ENCODE measurements at regions not wholly inside any gene's neighbourhood (a gene's known extent, or its start where the extent isn't known, plus 50 kb on each side); places are given as distances from the start of the nearest gene placed in this dataset.
A peak's percentile ranks its signal among the peaks of the same experiment; 100 is the strongest.
"Not testable (repeated sequence)": the region's sequence is repeated elsewhere in the genome, so short reads cannot be mapped to it uniquely, and the experiment has no call there.

DNA sequence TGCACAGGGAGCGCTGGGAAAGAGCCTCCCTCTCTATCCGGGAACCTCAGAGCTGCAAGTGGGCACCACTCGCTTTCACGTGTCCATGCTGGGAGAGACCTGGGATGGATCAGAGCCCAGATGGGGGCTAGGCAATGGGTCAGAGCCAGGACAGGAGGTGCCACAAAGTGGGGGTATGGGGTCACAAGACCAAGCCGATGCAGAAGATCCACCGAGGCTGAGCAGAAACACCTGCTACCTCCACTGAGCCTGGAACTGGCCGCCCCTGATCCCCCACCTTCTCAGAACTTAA is 180.9 kb upstream of the SFSWAP start:
- DNase-seq: no peak

DNA sequence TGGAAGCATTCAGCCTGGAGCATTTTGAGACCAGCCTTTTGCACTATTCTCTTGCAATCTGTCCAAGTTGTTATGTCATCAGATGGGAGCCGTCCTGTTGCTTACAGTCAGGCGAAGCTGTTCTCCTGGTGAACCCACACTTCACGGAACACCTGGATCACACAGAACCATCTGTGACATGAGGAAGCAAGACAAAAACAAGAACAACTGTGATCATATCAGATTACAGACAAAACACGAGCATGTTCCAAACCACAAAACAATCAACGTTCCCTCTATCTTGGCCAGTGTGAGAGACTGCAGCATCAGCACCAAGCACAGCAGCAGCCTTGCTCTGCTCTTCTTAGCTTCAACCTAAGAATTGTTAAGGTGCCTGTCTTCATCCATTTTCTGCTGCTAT is 180.5 kb upstream of the SFSWAP start:
- peak; percentile 23 for DNase-seq

DNA sequence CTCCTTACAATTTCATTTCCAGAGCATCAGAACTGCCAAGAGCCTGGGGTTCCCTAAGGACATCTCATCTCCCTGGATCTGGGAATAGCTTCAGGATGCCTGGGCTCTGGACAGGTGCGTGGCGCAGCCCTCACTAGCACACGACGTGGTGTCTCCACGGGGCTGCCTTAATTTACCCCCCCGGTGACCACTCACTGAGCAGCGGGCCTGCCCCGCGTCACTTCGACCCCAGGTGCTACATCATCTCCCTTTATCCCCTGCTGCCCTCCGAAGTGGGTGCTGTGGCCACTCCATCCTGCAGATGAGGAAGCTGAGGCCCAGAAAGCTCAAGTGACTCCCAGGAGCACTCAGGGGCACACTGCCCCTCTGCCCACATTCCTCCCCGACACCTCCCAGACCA is 177.8 kb upstream of the SFSWAP start:
- DNase-seq: no peak

DNA sequence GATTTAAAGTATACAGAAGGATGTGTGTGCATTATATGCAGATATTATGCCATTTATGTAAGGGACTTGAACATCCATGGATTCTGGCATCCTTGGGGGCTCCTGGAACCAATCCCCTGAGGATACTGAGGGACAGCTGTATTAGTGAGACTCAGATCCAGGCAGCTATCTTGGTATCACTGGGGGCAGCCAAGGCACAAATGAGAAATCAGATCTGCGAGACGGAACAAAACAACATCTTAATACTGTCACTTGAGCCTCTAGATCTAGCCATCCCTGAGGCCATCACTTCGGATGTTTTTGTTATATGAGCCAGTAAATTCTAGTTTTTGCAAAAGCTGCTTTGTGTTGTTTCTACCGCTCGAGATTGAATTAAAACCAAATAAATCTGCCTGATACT is 175.1 kb upstream of the SFSWAP start:
- no peak for DNase-seq

DNA sequence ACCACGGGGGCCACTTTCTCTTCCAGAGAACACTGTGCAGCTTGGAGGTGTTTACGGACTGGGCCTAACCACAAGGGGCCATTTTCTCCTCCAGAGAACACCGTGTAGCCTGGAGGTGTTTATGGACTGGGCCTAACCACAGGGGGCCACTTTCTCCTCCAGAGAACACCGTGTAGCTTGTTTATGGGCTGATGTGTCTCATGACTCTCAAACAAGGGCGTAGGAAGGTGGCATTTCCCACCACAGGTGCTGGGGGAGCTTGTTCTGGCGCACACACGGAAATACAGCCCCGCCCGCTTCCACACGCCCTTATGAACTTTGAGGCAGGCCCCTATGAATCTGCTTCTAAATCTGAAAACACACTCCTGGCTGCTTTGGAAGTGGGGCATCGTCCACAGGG is 174.6 kb upstream of the SFSWAP start:
- peak; percentile 5 for DNase-seq

DNA sequence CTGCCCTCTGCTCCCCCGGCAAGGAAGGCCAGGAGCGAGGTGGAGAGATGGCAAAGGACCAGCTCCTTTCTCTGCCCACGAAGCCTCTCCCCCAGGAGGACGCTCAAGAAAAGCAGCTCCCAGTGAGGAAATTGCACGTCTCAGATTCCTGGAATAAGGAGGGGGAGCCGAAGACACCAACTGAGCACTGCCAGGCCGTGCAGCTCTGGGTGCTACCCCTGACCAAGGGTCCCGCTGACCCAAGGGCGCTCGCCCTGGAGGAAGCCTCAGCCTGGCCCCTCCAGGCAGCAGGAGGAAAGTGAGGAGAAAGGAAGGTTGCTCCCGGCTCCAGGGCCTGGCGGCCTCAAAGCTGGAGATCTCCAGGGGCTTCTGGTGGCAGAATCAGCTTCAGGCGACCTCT is 174.1 kb upstream of the SFSWAP start:
- DNase-seq: no peak

DNA sequence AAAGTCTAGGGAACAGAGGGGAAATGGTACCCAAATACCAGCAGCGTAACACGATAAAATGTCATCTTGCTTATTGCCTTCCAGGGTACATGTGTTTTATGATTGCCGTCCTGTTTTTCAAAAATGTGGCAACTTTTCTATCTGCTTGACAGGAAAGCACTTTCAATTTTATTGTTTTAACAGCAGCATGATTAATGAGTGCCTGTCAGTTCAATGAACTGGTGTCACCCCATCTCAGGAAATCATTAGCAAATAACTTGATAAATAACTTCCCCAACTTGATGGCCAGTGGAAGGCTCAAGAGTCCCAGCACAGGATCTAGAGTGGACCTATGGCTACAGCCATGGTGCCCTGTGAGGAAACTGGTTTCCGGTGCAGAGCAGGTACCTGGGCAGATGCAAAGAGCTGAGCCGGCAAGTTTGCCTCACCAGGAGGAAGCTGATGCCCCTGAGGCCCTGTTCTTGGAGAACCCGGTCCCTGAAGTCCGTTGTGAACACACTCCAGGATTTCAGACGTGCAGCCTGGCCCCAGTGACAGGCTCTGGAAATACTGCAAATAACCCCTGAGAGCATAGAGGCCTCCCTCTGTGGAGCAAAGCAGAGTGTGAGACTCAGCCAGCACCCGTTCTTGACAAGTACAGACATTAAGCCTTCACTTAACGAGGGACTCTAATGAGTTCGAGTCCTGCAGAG is 173.5 kb upstream of the SFSWAP start:
- DNase-seq: no peak

DNA sequence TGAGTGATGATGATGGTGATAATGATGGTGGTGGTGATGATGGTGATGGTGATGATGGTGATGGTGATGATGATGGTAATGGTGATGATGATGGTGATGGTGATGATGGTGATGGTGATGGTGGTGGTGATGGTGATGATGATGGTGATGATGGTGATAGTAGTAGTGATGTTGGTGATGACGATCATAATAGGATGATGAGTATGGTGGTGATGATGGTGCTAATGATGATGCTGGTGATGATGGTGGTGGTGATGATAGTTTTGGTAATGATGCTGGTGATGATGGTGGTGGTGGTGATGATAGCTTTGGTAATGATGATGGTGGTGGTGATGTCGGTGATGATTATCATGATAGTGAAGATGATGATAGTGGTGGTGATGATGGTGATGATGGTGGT is 171.5 kb upstream of the SFSWAP start:
- DNase-seq: no peak

DNA sequence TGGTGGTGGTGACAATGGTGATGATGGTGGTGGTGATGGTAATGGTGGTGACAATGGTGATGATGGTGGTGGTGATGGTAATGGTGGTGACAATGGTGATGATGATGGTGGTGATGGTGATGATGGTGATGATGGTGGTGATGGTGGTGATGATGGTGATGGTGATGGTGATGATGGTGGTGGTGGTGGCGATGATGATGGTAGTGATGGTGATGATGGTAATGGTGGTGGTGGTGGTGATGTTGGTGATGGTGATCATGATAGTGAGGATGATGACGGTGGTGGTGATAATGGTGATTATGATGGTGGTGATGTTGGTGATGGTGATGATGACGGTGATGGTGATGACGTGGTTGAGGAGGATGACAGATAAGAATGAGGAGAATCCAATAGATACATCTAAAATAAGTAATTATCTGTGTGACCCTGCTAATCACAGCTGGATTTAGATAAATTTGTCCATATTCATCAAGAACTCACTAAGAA is 170.7 kb upstream of the SFSWAP start:
- DNase-seq: no peak

DNA sequence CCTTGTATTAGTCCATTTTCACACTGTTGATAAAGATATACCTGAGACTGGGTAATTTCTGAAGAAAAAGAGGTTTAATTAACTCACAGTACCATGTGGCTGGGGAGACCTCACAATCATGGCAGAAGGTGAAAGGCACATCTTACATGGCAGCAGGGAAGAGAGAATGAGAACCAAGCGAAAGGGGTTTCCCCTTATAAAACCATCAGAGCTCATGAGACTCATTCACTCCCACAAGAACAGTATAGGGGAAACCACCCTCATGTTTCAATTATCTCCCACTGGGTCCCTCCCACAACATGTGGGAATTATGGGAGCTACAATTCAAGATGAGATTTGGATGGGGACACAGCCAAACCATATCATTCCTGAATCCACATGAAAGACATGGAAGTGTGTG is 169.4 kb upstream of the SFSWAP start:
- DNase-seq: not testable (repeated sequence)

DNA sequence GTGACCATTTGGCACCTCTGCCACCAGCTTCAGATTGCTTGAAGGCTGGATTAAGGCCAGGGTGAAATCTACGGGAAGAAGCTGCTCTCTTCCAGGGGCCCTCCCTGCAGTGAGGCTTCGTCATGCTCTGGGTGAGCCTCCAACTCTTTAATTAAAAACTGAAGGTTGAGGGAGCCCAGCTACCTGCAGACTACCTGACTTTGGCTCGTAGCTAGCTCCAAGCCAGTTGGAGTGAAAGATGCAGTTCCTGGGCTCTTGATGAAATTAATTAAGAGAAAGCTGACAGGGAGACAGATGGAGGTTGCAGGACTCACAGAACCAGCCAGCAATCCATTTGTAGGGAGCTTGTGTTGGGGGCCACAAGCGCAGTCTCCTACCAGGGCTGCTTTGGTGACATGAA is 168.5 kb upstream of the SFSWAP start:
- DNase-seq: no peak

DNA sequence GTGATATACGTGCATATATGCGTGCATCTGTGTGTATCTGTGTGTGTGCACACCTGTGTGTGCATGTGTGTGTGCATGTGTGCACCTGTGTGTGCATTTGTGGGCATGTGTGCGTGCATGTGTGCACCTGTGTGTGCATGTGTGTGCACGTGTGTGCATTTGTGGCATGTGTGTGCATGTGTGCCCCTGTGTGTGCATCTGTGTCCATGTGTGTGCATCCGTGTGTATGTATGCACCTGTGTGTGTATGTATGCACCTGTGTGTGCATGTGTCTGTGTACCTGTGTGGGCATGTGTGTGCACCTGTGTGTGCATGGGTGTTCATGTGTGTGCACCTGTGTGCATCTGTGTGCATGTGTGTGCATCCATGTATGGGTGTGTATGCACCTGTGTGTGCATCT is 167.8 kb upstream of the SFSWAP start:
- no peak for DNase-seq

DNA sequence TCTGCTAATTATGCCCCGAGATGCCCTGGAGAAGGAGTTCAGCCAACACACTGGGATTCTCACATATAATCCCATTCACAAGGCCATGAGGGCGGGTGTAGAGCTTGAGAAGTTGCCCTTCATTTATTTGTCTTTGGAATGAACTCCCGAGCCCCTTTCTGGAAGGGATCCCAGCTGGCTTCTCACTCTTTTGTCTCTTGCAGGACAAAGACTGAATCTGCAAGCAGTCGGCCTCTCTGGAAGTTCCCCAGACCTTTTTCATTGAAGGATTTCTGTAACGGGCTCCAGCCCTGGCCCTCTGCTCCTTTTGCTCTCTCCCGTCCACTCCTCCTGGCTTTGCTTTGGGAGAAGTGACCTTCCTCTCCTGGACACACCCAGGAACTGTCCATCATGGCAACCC is 163.3 kb upstream of the SFSWAP start:
- DNase-seq: no peak

DNA sequence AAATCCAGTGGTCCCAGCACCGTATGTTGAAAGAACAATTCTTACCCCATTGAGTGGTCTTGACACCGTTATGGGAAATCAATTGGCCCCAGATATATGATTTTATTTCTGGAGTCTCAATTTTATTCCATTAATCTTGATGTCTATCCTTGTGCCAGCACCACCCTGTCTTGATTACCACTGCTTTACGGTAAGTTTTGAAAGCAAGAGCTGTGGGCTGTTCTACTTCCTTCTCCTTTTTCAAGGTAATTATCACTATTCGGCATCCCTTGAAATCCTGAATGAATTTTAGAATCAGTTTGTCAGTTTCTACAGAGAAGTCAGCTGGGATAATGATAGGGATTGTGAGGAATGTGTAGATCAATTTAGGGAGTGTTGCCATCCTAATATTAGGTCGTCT is 160.8 kb upstream of the SFSWAP start:
- peak; percentile 15 for DNase-seq

DNA sequence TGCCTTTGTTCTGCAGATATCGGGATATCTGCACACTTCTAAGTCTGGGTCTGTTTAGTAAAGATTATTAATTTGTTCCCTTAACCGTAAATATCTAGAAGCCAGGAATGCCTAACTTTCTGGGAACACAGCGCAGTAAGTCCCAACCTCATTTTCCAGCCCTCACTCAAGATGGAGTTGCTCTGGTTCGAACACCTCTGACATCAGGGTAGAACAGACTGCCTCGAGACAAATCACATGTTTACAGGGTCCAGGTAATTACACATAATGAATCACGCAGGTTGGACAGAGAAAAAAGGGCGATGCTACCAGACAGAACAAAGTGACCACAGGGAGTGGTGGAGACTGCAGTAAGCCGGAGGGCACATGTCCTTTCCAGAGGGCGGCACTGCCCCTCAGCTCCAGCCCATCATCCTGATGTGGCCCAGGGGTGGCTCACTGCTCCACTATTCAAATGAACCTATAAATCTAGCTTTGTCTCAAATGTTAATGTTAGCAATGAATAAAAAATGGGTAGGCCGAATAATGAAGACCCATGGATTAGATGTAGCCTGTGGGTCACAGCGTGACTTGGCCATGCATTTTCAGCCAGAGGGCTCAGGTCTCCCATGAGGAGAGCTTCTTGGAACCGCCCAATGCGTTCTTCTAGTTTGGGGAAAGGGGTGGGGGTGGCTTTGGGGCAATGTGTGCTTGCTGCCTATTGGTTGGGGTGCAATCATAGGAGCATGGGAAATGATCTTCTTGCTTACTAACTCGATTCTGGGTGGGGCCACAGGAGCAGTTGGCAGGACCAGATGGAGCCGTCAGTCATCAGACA is 159.0 kb upstream of the SFSWAP start:
- no peak for DNase-seq

DNA sequence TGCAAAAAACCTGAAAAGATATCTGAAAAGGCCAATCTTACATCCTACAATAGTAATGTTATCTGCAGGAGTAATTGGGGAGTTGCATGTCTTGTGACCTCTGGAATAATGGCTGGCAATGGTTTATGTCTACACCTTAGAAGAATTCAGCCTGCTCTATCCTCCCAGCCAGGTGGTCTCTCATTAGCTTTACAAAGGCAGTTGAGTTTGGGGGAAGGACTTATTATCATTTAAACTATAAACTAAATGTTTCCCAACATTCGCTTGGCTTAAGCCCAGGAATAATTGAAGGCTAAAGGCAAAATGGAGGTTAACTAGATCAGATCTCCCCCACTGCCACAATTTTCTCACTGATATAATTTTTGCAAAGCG is 158.4 kb upstream of the SFSWAP start:
- DNase-seq: no peak

DNA sequence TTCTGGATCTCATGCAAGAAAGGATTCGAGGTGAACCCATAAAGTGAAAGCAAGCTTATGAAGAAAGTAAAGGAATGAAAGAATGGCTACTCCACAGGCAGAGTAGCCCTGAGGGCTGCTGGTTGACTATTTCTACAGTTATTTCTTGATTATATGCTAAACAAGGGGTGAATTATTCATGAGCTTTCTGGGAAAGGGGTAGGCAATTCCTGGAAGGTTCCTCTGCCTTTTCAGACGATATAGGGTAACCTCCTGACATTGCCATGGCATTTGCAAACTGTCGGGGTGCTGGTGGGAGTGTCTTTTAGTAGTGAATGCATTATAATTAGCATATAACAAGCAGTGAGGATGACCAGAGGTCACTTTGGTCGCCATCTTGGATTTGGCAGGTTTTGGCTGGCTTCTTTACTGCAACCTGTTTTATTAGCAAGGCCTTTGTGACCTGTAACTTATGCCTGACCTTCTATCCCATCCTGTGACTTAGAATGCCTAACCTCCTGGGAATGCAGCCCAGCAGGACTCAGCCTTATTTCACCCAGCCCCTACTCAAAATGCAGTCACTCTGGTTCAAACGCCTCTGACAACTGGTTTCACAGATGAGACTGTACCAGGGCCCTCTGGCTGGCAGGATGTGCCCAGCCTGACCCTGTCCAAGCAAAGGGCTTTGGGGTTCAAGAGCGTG is 157.7 kb upstream of the SFSWAP start:
- no peak for DNase-seq

DNA sequence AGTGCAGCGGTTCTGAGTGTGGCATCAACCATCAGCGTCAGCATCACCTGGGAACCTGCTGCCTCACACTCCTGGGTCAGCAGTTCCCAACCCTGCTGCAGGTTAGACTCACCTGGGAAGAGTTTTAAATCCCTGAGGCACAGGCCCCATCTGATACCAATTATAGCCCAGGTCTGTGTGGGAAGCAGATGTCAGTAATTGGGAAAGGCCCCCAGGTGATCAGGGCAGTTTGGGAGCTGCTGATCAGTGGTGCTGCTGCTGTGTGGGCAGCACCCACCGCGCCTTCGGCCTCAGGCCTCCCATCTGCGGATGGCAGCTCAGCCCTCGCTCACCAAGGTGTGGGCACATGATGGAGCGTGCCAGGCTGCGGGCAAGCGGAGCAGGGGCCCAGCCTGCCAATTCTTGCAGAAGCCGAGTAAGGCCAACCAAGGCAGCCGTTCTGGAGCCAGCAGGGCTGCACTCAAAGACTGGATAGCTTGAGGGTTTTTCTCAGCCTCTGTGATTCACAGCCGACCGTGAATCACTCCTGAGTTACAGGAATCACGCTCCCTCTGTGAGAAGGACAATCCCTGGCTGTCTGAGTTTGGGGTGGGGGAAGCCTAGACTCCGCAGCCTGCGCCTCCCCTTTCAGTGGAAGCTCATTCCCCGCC is 155.6 kb upstream of the SFSWAP start:
- no peak for DNase-seq

DNA sequence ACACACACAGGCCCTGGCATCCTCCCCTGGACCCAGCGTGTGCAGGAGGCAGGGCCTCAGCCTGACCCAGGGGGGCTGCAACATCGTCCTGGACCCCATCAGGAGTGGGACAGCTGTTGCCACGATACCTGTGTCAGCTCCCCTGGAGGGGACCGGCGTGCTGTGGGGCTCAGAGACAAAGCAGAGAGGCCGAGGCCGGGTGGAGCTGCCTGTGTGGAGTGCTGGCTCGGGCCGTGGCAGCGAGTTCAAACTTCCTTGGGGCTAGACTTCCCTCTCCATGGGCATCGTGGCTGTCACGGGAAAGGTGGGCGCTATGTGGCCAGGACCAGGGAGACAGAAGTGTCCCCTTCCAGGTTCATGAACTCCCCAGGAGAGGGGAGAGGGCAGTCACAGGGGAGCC is 155.0 kb upstream of the SFSWAP start:
- no peak for DNase-seq

DNA sequence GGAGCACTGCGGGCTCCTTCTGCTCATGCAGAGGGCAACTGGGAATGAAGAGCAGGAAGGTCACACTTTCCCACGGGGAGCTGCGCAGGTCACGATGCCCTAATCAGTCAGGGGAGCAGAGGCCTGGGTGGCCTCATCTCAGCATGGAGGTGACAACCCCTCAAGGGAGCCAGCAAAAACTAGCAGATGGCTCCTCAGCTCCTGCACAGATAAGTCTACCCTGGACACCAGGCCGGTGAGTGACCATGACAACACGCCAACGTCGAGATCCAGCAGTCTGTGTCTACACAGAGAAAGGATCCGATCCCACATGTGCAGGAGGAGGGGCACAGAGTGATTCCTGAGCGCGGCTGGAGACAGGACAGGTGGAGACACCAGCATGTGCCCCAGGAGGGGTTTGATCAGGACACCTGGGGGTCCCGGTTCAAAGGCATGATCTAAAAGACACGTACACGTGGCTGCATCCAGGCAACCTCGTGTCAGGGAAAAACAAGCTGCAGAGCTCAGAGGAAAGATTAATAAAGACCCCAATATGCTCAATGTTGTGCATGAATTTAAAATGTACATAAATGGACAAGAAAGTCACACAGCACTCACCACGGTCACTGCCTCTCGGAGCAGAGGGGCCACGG is 153.7 kb upstream of the SFSWAP start:
- DNase-seq: no peak

DNA sequence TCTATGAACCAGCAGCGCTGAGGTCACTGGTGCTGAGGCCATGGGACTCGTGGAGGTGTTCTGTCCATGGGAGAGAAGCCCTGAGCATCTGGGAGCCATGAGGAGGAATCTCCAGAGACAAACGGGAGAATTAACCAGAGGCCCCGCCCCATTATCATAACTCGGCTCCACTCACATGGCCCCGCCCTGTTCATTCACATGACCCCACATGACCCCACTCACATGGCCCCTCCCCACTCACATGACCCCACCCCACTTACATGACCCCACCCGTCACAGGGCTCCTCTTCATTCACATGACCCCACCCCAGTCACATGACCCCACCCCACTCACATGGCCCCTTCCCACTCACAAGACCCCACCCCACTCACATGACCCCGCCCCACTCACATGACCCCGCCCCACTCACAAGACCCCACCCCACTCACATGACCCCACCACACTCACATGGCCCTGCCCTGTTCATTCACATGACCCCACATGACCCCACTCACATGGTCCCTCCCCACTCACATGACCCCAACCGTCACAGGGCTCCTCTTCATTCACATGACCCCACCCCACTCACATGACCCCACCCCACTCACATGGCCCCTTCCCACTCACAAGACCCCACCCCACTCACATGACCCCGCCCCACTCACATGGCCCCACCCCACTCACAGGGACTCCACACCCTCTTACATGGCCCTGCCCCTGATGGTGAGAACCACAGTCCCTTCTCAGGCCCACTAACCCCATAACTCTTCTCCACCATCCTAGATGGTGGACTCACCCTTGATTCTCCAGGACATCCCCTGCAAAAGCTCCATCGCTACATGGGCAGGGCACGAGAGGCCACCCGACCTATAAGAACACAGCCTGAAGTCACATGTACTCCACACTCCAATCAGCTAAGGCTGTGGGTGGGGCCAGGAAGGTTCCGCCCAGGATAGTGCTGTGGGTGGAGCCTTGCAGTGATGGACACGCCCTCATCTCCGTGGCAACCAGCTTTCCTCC is 151.1 kb upstream of the SFSWAP start:
- peak; percentile 37 for DNase-seq

DNA sequence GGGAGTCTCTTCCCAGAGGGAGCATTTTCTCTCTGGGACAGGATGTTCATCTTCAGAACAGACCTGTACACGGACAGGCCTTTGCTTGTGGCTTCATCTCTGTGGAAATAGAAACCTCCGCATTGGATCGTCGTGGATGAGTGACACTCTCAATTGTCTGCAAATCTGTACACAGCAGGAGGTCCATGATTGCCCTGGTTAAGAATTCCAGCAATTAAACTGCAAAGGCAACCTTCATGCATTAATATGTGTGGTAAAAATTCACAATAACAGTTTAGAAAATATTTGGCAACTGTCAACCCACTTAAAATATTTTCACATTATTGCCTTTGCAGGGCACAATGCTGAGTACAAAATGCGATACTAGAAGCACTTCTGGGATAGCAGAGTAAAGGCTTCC is 149.8 kb upstream of the SFSWAP start:
- DNase-seq: no peak

Data from hematopoietic multipotent progenitor cell treated with erythropoietin and hydrocortisone succinate and interleukin-3 and kit ligand, for 4 days (in vitro differentiated cells).